Inflammatory macrophage treated with lipopolysaccharide for 1 hour (primary cell): ENCODE measurements at regions not wholly inside any gene's neighbourhood (a gene's known extent, or its start where the extent isn't known, plus 50 kb on each side); places are given as distances from the start of the nearest gene placed in this dataset.

ENCODE experiments used
- DNase-seq, 2 donors: peaks; one replicate each; pipeline ENCODE4 v3.0.0-alpha.2; 2020 to 2022

- DNase-seq, result no peak
These were observed 51.8 kb upstream of the ANKRD34C start for GRCh38 chr15:79230766-79231165.

- no peak for DNase-seq
These were observed 59.7 kb upstream of the ANKRD34C start for GRCh38 chr15:79222808-79223207.

- DNase-seq, result no peak
These were observed 60.8 kb upstream of the ANKRD34C start for GRCh38 chr15:79221696-79222095.

GRCh38 chr15:79219393-79220056 lies 63.0 kb upstream of the ANKRD34C start:
- DNase-seq, result no peak

- DNase-seq, result no peak
These were observed 63.8 kb upstream of the ANKRD34C start for GRCh38 chr15:79218588-79219200.

GRCh38 chr15:79213650-79214049 lies 68.9 kb upstream of the ANKRD34C start:
- DNase-seq, result no peak

- DNase-seq, result no peak
These were observed 69.8 kb upstream of the ANKRD34C start for GRCh38 chr15:79212589-79213157.

- DNase-seq, result no peak
These were observed 71.0 kb upstream of the ANKRD34C start for GRCh38 chr15:79211481-79211880.

- DNase-seq, result no peak
These were observed 72.8 kb upstream of the ANKRD34C start for GRCh38 chr15:79209690-79210089.

GRCh38 chr15:79209116-79209515 lies 73.4 kb upstream of the ANKRD34C start:
- DNase-seq, result no peak

- DNase-seq, result no peak
These were observed 74.3 kb upstream of the ANKRD34C start for GRCh38 chr15:79208179-79208578.

GRCh38 chr15:79206940-79207339 lies 75.6 kb upstream of the ANKRD34C start:
- DNase-seq, result no peak

- DNase-seq, result no peak
These were observed 77.4 kb upstream of the ANKRD34C start for GRCh38 chr15:79204886-79205675.

- DNase-seq, result no peak
These were observed 84.1 kb upstream of the ANKRD34C start for GRCh38 chr15:79198461-79198860.

GRCh38 chr15:79197285-79197684 lies 85.2 kb upstream of the ANKRD34C start:
- no peak for DNase-seq

- no peak for DNase-seq
These were observed 86.7 kb upstream of the ANKRD34C start for GRCh38 chr15:79195802-79196201.

- no peak for DNase-seq
These were observed 87.3 kb upstream of the ANKRD34C start for GRCh38 chr15:79195239-79195638.

- DNase-seq, result no peak
These were observed 88.1 kb upstream of the ANKRD34C start for GRCh38 chr15:79194386-79194785.

GRCh38 chr15:79193549-79193948 lies 89.0 kb upstream of the ANKRD34C start:
- no peak for DNase-seq

GRCh38 chr15:79193103-79193502 lies 89.4 kb upstream of the ANKRD34C start:
- no peak for DNase-seq

- DNase-seq, result no peak
These were observed 90.0 kb upstream of the ANKRD34C start for GRCh38 chr15:79192462-79193036.

- DNase-seq, result no peak
These were observed 92.4 kb upstream of the ANKRD34C start for GRCh38 chr15:79190093-79190492.

GRCh38 chr15:79186616-79187015 lies 95.9 kb upstream of the ANKRD34C start:
- no peak for DNase-seq
